Right atrium auricular region (tissue), 2 donors: ENCODE measurements at regions not wholly inside any gene's neighbourhood (a gene's known extent, or its start where the extent isn't known, plus 50 kb on each side); places are given as distances from the start of the nearest gene placed in this dataset.

ENCODE experiments used
- DNase-seq: peaks from one replicate; pipeline ENCODE4 v3.0.0-alpha.2; 2019; ENCODE audit warnings: low spot score
- H3K27ac ChIP-seq, 2 donors: fragments of 200-600 bp; sonication (generic); 1 replicate in 1 of 2; 2 replicates in 1 of 2; pipeline ENCODE4 v1.5.1; 2016 to 2019
- H3K27me3 ChIP-seq, 2 donors: fragments of 200-600 bp; sonication (generic); one replicate each; pipeline versions ENCODE4 v1.5.1 to v1.6.0; 2017 to 2019
- H3K36me3 ChIP-seq: fragments of 200-600 bp; sonication (generic); one replicate; pipeline ENCODE4 v1.5.1; 2016
- H3K4me1 ChIP-seq, 2 donors: fragments of 200-600 bp; sonication (generic); one replicate each; pipeline versions ENCODE4 v1.5.1 to v1.6.0; 2017 to 2019
- H3K4me3 ChIP-seq, 2 donors: fragments of 200-600 bp; sonication (generic); 1 replicate in 1 of 2; 2 replicates in 1 of 2; pipeline ENCODE4 v1.5.1; 2017 to 2019; ENCODE audit warnings: mild to moderate bottlenecking in 1 of 2, moderate library complexity in 1 of 2
- H3K9me3 ChIP-seq, 2 donors: fragments of 200-600 bp; sonication (generic); one replicate each; pipeline ENCODE4 v1.5.1; 2019
- TF ChIP-seq, protein P1 (sequence below), 2 donors: fragments of 200-600 bp; sonication (generic); IDR thresholded peaks; one replicate each; pipeline ENCODE4 v1.5.1; 2019; ENCODE audit warnings: antibody characterized with exemption in 2 of 2

DNA sequence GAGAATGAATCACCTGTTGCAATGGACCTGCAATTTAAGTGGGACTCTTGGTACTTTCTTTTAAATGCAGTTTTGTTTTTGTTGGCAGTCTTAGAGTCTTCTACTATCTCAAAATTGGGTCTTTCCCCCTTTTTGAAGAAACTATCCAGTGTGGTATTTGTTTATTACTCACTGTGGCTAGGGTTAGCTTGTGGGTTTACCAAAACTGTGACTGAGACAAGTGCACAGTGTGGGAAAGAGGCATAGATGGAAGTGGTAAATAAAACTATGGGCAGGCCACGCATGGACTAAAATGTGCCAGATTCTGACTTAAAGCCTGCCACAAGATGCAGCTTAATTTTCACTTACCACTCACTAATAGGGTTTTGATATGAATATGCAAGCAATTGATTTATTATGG is 1441.7 kb downstream of the PLA2G4A start:
- H3K9me3 ChIP-seq, result peaks cover 0 to 5% of the 10 kb centered on the region in 2 donors

DNA sequence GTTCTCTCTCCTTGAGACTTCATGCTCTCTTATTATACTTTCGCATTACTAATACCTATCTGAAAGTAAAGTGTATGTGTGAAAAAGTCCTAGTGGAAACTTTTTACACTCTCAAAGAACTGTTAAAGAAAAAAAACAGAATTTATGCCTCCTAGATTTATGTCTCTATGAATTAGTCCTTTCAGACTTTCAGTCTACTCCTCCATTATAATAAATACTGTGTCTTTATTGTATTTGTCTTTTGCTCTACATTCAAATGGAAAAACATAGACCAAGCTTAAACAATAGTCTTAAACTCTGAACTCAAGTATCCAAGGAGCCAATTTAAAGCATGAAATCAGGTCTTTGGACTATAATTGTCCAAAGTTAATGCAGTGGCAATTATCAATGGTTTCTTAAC is 1449.0 kb downstream of the PLA2G4A start:
- TF ChIP-seq, protein P1, sequence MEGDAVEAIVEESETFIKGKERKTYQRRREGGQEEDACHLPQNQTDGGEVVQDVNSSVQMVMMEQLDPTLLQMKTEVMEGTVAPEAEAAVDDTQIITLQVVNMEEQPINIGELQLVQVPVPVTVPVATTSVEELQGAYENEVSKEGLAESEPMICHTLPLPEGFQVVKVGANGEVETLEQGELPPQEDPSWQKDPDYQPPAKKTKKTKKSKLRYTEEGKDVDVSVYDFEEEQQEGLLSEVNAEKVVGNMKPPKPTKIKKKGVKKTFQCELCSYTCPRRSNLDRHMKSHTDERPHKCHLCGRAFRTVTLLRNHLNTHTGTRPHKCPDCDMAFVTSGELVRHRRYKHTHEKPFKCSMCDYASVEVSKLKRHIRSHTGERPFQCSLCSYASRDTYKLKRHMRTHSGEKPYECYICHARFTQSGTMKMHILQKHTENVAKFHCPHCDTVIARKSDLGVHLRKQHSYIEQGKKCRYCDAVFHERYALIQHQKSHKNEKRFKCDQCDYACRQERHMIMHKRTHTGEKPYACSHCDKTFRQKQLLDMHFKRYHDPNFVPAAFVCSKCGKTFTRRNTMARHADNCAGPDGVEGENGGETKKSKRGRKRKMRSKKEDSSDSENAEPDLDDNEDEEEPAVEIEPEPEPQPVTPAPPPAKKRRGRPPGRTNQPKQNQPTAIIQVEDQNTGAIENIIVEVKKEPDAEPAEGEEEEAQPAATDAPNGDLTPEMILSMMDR (IDR thresholded peaks at IDR 0.05), result no peak
- DNase-seq, result no peak
- Histone ChIP-seq H3K9me3 (no peaks in the 10 kb centered on the region), H3K4me1 (no peaks in the 10 kb centered on the region), H3K27ac (no peak overlapping the region), H3K27me3 (no peaks in the 10 kb centered on the region), H3K4me3 (no peak overlapping the region), H3K36me3 (no peaks in the 10 kb centered on the region)

More for the DNA sequence above, 1441.7 kb downstream of the PLA2G4A start:
- Histone ChIP-seq H3K36me3 (no peaks in the 10 kb centered on the region), H3K27ac (no peak overlapping the region), H3K4me3 (no peak overlapping the region), H3K27me3 (no peaks in the 10 kb centered on the region), H3K4me1 (no peaks in the 10 kb centered on the region)
- DNase-seq, result no peak
- TF ChIP-seq, protein P1 (IDR thresholded peaks at IDR 0.05), result no peak

DNA sequence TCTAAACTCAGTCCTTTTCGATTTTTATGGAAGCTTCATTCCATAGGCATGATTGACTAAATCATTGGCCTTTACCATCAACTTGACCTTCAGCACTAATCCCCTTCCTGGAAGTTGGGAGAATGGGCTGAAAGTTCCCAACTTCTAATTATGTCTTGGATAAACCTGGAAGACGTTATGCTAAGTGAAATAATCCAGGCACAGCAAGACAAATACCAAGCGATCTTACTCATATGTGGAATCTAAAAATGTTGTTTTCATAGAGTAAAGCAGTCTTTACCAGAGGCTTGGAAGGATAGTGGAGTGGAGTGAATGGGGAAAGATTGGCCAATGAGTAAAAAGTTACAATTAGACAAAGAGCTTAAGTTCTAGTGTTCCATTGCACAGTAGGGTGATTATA is 1453.2 kb downstream of the PLA2G4A start:
- Histone ChIP-seq H3K9me3 (no peaks in the 10 kb centered on the region), H3K27me3 (no peaks in the 10 kb centered on the region), H3K36me3 (no peaks in the 10 kb centered on the region), H3K4me1 (no peaks in the 10 kb centered on the region), H3K27ac (no peak overlapping the region), H3K4me3 (no peak overlapping the region)
- TF ChIP-seq, protein P1 (IDR thresholded peaks at IDR 0.05), result no peak
- DNase-seq, result no peak

DNA sequence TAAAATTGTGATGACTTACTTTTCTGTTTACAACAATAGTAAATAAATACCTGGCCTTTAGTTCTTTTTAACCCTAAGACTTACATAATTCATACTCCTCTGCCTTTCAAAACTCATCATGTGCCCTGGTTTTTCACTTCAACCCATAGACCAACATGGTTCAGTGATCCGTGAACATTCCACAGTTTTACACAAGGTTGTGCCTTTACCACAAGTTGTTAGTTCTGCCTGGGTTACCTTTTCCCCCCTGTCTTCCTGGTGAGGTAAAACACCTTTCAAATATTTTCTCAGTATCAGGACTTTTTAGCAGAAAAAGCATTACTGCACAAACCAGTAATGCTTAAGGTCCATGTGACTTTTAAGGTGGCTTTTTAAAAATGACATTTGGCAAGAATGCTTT is 1466.4 kb downstream of the PLA2G4A start:
- Histone ChIP-seq H3K36me3 (no peaks in the 10 kb centered on the region), H3K27ac (no peak overlapping the region), H3K9me3 (no peaks in the 10 kb centered on the region), H3K27me3 (no peaks in the 10 kb centered on the region), H3K4me1 (no peaks in the 10 kb centered on the region), H3K4me3 (no peak overlapping the region)
- TF ChIP-seq, protein P1 (IDR thresholded peaks at IDR 0.05), result no peak
- DNase-seq, result no peak

GRCh38 chr1:188302746-188303145 is 1474.0 kb downstream of the PLA2G4A start:
- Histone ChIP-seq H3K27ac (no peak overlapping the region), H3K36me3 (no peaks in the 10 kb centered on the region), H3K4me1 (no peaks in the 10 kb centered on the region), H3K4me3 (no peak overlapping the region), H3K27me3 (no peaks in the 10 kb centered on the region), H3K9me3 (no peaks in the 10 kb centered on the region)
- no peak for DNase-seq
- TF ChIP-seq, protein P1 (IDR thresholded peaks at IDR 0.05), result no peak

GRCh38 chr1:188314557-188315137 is 1485.9 kb downstream of the PLA2G4A start:
- Histone ChIP-seq H3K4me1 (no peaks in the 10 kb centered on the region), H3K4me3 (no peak overlapping the region), H3K27me3 (no peaks in the 10 kb centered on the region), H3K9me3 (no peaks in the 10 kb centered on the region), H3K27ac (no peak overlapping the region), H3K36me3 (no peaks in the 10 kb centered on the region)
- no peak for DNase-seq
- TF ChIP-seq, protein P1 (IDR thresholded peaks at IDR 0.05), result no peak
